ENCODE measurements at regions not wholly inside any gene's neighbourhood (a gene's known extent, or its start where the extent isn't known, plus 50 kb on each side); places are given as distances from the start of the nearest gene placed in this dataset.

DNA sequence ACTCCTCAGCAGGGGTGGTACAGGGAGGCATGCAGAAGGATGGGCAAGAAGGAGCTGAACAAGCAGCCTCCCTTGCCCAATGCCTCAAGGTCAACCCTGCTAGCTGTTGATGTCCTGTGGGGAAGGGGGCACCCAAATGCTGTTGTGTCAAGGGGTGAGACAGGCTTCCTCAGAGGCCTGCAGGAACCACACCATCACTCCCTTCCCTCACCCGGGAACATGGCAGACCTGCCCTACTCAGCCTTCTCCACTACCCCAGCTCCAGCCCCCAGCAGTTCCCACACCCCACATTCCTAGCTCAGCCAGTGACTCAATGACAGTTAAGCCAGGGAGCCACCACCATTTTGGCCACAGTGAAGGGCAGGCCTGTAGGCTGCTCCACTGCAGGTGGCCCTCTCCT is 53.9 kb upstream of the RMP24 start:
- WGBS, 2 experiments (ENCODE audit: insufficient coverage in 1 of 2, insufficient read length in 1 of 2), result 100% methylated on average over 1 of the region's 1 CpG; no CpG with 5 or more reads in 1 of the 2 experiments
- no peaks in the 10 kb centered on the region for H3K9me3 ChIP-seq (ENCODE audit: control insufficient read depth, low read length)
- no peak for DNase-seq
- Mint-ChIP-seq H3K9me3 (no peaks in the 10 kb centered on the region), H3K4me3 (no peak overlapping the region), H3K36me3 (ENCODE audit: low read depth) (no peaks in the 10 kb centered on the region), H3K4me1 (peaks cover 7% of the 10 kb centered on the region), H3K27me3 (ENCODE audit: insufficient read depth) (no peaks in the 10 kb centered on the region), H3K27ac (no peak overlapping the region)
- H3K4me3 ChIP-seq (ENCODE audit: low read length), result no peak overlapping the region
- no peak overlapping the region for H3K27ac ChIP-seq (ENCODE audit: low read depth, low read length)
- H3K9ac ChIP-seq (ENCODE audit: extremely low read depth, low read length, poor library complexity, severe bottlenecking), result no peak overlapping the region
- H3K4me1 ChIP-seq (ENCODE audit: control insufficient read depth, insufficient read depth, low read length), result no peaks in the 10 kb centered on the region
- no peak for TF ChIP-seq CTCF (conservative IDR thresholded peaks at IDR 0.05)
- no peaks in the 10 kb centered on the region for H3K36me3 ChIP-seq (ENCODE audit: control insufficient read depth, insufficient read depth, low read length)
- H3K27me3 ChIP-seq (ENCODE audit: control insufficient read depth, insufficient read depth, low read length, poor library complexity, severe bottlenecking), result no peaks in the 10 kb centered on the region

DNA sequence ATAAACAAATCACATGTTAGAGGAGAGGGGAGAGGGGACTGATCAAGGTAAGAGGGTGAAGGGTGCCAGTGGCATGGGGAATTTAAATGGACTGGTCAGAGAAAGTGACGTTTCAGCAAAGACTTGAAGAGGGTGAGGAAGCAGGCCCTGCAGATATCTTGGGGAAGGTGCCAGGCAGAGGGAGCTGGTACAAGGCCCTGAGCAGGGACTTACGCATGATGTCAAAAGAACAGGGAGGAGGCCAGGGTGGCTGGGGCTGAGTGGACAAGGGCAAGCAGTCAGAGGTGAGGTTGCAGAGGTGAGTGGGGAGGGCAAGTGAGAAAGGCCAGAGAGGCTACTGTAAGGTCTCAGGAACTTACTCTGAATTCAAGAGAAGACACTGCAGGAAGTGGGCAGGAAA is 53.3 kb upstream of the RMP24 start:
- Histone ChIP-seq H3K4me1 (ENCODE audit: control insufficient read depth, insufficient read depth, low read length) (peaks cover 3% of the 10 kb centered on the region), H3K9ac (ENCODE audit: extremely low read depth, low read length, poor library complexity, severe bottlenecking) (no peak overlapping the region), H3K36me3 (ENCODE audit: control insufficient read depth, insufficient read depth, low read length) (no peaks in the 10 kb centered on the region), H3K27me3 (ENCODE audit: control insufficient read depth, insufficient read depth, low read length, poor library complexity, severe bottlenecking) (no peaks in the 10 kb centered on the region), H3K9me3 (ENCODE audit: control insufficient read depth, low read length) (no peaks in the 10 kb centered on the region), H3K4me3 (ENCODE audit: low read length) (no peak overlapping the region), H3K27ac (ENCODE audit: low read depth, low read length) (no peak overlapping the region)
- H3K36me3 Mint-ChIP-seq (ENCODE audit: low read depth), result no peaks in the 10 kb centered on the region
- H3K27me3 Mint-ChIP-seq (ENCODE audit: insufficient read depth), result no peaks in the 10 kb centered on the region
- DNase-seq, result no peak
- H3K27ac Mint-ChIP-seq, result no peak overlapping the region
- H3K4me1 Mint-ChIP-seq, result peaks cover 13% of the 10 kb centered on the region
- H3K9me3 Mint-ChIP-seq, result no peaks in the 10 kb centered on the region
- H3K4me3 Mint-ChIP-seq, result no peak overlapping the region
- WGBS, 2 experiments (ENCODE audit: insufficient coverage in 1 of 2, insufficient read length in 1 of 2), result 92% methylated on average over 2 of the region's 2 CpGs
- TF ChIP-seq CTCF (conservative IDR thresholded peaks at IDR 0.05), result no peak

- 86 to 93% methylated on average over 1 of the region's 1 CpG for WGBS, 2 experiments (ENCODE audit: insufficient coverage in 1 of 2, insufficient read length in 1 of 2)
- Histone ChIP-seq H3K9me3 (ENCODE audit: control insufficient read depth, low read length) (no peaks in the 10 kb centered on the region), H3K4me3 (ENCODE audit: low read length) (no peak overlapping the region), H3K27ac (ENCODE audit: low read depth, low read length) (no peak overlapping the region), H3K27me3 (ENCODE audit: control insufficient read depth, insufficient read depth, low read length, poor library complexity, severe bottlenecking) (no peaks in the 10 kb centered on the region), H3K36me3 (ENCODE audit: control insufficient read depth, insufficient read depth, low read length) (no peaks in the 10 kb centered on the region), H3K9ac (ENCODE audit: extremely low read depth, low read length, poor library complexity, severe bottlenecking) (no peak overlapping the region), H3K4me1 (ENCODE audit: control insufficient read depth, insufficient read depth, low read length) (peaks cover 8% of the 10 kb centered on the region)
- Mint-ChIP-seq H3K4me1 (peaks cover 23% of the 10 kb centered on the region), H3K27ac (no peak overlapping the region), H3K9me3 (no peaks in the 10 kb centered on the region), H3K4me3 (no peak overlapping the region), H3K36me3 (ENCODE audit: low read depth) (no peaks in the 10 kb centered on the region), H3K27me3 (ENCODE audit: insufficient read depth) (no peaks in the 10 kb centered on the region)
- peak; percentile 5 for DNase-seq
- no peak for TF ChIP-seq CTCF (conservative IDR thresholded peaks at IDR 0.05)
These were observed 51.9 kb upstream of the RMP24 start for GRCh38 chr18:35920623-35921022.

Small RNAs in the stretch of these regions (microRNA-seq; reads per million reads assigned to microRNA genes)
- gene MIR187 (ENCODE audit: borderline microRNAs expressed), result 132 reads per million, percentile 77 among the genes with 10 or more reads in this experiment

Measured in endodermal cell (in vitro differentiated cells).